Type B pancreatic cell (in vitro differentiated cells): ENCODE measurements at regions not wholly inside any gene's neighbourhood (a gene's known extent, or its start where the extent isn't known, plus 50 kb on each side); places are given as distances from the start of the nearest gene placed in this dataset.

Experiments used
- DNase-seq: peaks from one replicate; pipeline ENCODE4 v3.0.0; 2021; ENCODE audit warnings: mixed read lengths; ENCODE audit not compliant: unreplicated experiment; ENCODE audit errors: extremely low spot score
- H3K27ac Mint-ChIP-seq: 2 replicates; pipeline ENCODE4 v1.8.0; 2021; ENCODE audit warnings: mild to moderate bottlenecking, mixed read lengths
- H3K27me3 Mint-ChIP-seq: 2 replicates; pipeline ENCODE4 v1.8.0; 2021; ENCODE audit warnings: mixed read lengths
- H3K36me3 Mint-ChIP-seq: 2 replicates; pipeline ENCODE4 v1.8.0; 2021; ENCODE audit warnings: mixed read lengths
- H3K4me1 Mint-ChIP-seq: one replicate; pipeline ENCODE4 v1.8.0; 2021; ENCODE audit warnings: mixed read lengths; ENCODE audit not compliant: unreplicated experiment
- H3K4me3 Mint-ChIP-seq: 2 replicates; pipeline ENCODE4 v1.8.0; 2021; ENCODE audit warnings: mild to moderate bottlenecking, mixed read lengths
- H3K9me3 Mint-ChIP-seq: 2 replicates; pipeline ENCODE4 v1.8.0; 2021; ENCODE audit warnings: mixed read lengths
- TF ChIP-seq, protein P1 (sequence below): fragments of 200-600 bp; sonication (generic); conservative IDR thresholded peaks from 2 replicates; pipeline ENCODE4 v1.5.0; 2021; ENCODE audit warnings: antibody characterized with exemption, mild to moderate bottlenecking

DNA sequence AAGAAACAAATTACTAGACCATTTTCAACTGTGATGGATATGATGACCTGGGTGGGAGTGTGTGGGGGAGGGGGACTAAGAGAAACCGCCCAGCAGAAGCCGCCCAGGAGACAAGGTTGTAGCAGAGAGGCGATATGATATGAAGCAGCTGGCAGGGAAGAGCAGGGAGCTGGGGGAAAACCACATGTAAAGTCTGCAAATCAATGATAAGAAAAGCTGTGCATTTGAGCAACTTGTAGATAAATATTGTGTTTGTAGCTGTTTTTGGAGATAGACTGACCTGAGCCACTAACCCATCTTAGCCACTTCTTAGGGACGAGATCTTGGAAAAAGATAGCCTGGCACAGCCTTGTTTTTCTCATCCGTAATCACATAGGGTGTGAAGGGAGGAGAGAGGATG, 252.6 kb downstream of the SEC23IP start:
- H3K27ac Mint-ChIP-seq = no peak overlapping the region
- DNase-seq = no peak
- no peak overlapping the region for H3K4me3 Mint-ChIP-seq
- no peaks in the 10 kb centered on the region for H3K9me3 Mint-ChIP-seq
- TF ChIP-seq, protein P1, sequence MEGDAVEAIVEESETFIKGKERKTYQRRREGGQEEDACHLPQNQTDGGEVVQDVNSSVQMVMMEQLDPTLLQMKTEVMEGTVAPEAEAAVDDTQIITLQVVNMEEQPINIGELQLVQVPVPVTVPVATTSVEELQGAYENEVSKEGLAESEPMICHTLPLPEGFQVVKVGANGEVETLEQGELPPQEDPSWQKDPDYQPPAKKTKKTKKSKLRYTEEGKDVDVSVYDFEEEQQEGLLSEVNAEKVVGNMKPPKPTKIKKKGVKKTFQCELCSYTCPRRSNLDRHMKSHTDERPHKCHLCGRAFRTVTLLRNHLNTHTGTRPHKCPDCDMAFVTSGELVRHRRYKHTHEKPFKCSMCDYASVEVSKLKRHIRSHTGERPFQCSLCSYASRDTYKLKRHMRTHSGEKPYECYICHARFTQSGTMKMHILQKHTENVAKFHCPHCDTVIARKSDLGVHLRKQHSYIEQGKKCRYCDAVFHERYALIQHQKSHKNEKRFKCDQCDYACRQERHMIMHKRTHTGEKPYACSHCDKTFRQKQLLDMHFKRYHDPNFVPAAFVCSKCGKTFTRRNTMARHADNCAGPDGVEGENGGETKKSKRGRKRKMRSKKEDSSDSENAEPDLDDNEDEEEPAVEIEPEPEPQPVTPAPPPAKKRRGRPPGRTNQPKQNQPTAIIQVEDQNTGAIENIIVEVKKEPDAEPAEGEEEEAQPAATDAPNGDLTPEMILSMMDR = no peak
- H3K4me1 Mint-ChIP-seq = no peaks in the 10 kb centered on the region
- H3K27me3 Mint-ChIP-seq = peaks cover 27% of the 10 kb centered on the region
- H3K36me3 Mint-ChIP-seq = no peaks in the 10 kb centered on the region

- TF ChIP-seq, protein P1 = no peak
- no peak overlapping the region for H3K4me3 Mint-ChIP-seq
- no peak overlapping the region for H3K27ac Mint-ChIP-seq
- H3K36me3 Mint-ChIP-seq = no peaks in the 10 kb centered on the region
- H3K9me3 Mint-ChIP-seq = peaks cover 9% of the 10 kb centered on the region
- H3K27me3 Mint-ChIP-seq = peaks cover 44% of the 10 kb centered on the region
- DNase-seq = no peak
- no peaks in the 10 kb centered on the region for H3K4me1 Mint-ChIP-seq
These were observed 264.2 kb downstream of the SEC23IP start for GRCh38 chr10:120156614-120157274.

GRCh38 chr10:120161111-120161510, 268.6 kb downstream of the SEC23IP start:
- no peaks in the 10 kb centered on the region for H3K36me3 Mint-ChIP-seq
- no peak for DNase-seq
- TF ChIP-seq, protein P1 = no peak
- no peak overlapping the region for H3K27ac Mint-ChIP-seq
- peaks cover 17% of the 10 kb centered on the region for H3K27me3 Mint-ChIP-seq
- no peak overlapping the region for H3K4me3 Mint-ChIP-seq
- no peaks in the 10 kb centered on the region for H3K4me1 Mint-ChIP-seq
- H3K9me3 Mint-ChIP-seq = no peaks in the 10 kb centered on the region

- TF ChIP-seq, protein P1 = no peak
- H3K4me1 Mint-ChIP-seq = no peaks in the 10 kb centered on the region
- H3K27me3 Mint-ChIP-seq = peaks cover 16% of the 10 kb centered on the region
- DNase-seq = no peak
- H3K36me3 Mint-ChIP-seq = no peaks in the 10 kb centered on the region
- no peak overlapping the region for H3K4me3 Mint-ChIP-seq
- no peak overlapping the region for H3K27ac Mint-ChIP-seq
- no peaks in the 10 kb centered on the region for H3K9me3 Mint-ChIP-seq
These were observed 269.9 kb downstream of the SEC23IP start for GRCh38 chr10:120162471-120162870.

DNA sequence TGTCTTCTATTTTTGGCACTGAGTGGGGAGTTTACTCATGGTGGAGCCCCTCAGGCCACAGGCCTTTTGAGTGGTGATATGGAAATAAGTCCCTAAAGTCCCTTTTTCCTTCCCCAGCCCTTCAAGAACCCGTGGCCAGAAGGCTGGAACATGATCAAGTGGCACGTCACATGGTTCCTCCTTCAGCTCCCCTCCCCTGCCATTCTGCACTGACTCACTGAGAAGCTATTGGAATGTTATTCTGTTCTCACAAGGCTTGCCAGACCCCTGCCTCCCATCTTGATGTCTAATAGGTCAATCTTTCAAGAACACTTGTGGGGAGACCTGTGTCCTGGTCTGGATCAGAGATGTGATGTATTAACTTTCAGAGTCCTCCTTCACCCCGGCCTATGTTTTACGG, 279.8 kb downstream of the SEC23IP start:
- Mint-ChIP-seq H3K4me3 (no peak overlapping the region), H3K4me1 (no peaks in the 10 kb centered on the region), H3K27ac (no peak overlapping the region), H3K36me3 (no peaks in the 10 kb centered on the region), H3K27me3 (peaks cover 3% of the 10 kb centered on the region), H3K9me3 (no peaks in the 10 kb centered on the region)
- no peak for DNase-seq
- TF ChIP-seq, protein P1 = no peak
